Upper lobe of left lung (tissue), 4 donors: ENCODE measurements at regions not wholly inside any gene's neighbourhood (a gene's known extent, or its start where the extent isn't known, plus 50 kb on each side); places are given as distances from the start of the nearest gene placed in this dataset.

Experiments
- EP300 ChIP-seq, 4 donors: sonication (generic); formaldehyde crosslinking; IDR thresholded peaks; one replicate each; pipeline ENCODE4 v1.5.1; 2017; ENCODE audit warnings: antibody characterized with exemption in 4 of 4, control low read depth in 2 of 4
- POLR2A ChIP-seq, 4 donors: fragments of 450-650 bp; IDR thresholded peaks; one replicate each; pipeline ENCODE4 v1.5.1; 2016 to 2017; ENCODE audit warnings: antibody characterized with exemption in 4 of 4, mild to moderate bottlenecking in 2 of 4
- TF ChIP-seq, protein P1 (sequence below), 6 experiments: fragments of 450-650 bp in 4 of 6; fragments of 200-600 bp in 2 of 6; sonication (generic) in 2 of 6; IDR thresholded peaks; one replicate each; pipeline ENCODE4 v1.5.1; 2016 to 2019; ENCODE audit warnings: antibody characterized with exemption in 6 of 6

DNA sequence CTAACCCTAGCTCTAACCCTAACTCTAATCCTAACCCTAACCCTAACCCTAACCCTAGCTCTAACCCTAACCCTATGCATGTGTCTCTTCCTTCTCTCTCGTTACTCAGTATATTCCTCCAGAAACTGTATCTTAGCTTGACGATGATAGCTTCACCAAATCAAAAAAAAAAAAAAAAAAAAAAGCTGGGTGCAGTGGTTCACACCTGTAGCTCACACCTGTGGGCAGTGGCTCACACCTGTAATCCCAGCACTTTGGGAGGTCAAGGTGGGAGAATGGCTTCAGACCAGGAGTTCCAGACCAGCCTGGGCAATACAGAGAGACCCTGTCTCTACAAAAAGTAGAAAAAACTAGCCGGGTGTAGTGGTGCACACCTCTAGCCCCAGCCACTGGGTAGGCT lies 414.0 kb downstream of the GATA3 start:
- TF ChIP-seq, protein P1, sequence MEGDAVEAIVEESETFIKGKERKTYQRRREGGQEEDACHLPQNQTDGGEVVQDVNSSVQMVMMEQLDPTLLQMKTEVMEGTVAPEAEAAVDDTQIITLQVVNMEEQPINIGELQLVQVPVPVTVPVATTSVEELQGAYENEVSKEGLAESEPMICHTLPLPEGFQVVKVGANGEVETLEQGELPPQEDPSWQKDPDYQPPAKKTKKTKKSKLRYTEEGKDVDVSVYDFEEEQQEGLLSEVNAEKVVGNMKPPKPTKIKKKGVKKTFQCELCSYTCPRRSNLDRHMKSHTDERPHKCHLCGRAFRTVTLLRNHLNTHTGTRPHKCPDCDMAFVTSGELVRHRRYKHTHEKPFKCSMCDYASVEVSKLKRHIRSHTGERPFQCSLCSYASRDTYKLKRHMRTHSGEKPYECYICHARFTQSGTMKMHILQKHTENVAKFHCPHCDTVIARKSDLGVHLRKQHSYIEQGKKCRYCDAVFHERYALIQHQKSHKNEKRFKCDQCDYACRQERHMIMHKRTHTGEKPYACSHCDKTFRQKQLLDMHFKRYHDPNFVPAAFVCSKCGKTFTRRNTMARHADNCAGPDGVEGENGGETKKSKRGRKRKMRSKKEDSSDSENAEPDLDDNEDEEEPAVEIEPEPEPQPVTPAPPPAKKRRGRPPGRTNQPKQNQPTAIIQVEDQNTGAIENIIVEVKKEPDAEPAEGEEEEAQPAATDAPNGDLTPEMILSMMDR (IDR thresholded peaks at IDR 0.05) = no peak
- TF ChIP-seq POLR2A (IDR thresholded peaks at IDR 0.05) (no peak), EP300 (IDR thresholded peaks at IDR 0.05) (no peak)
